Fibroblast of skin of scalp (primary cell): ENCODE measurements at regions not wholly inside any gene's neighbourhood (a gene's known extent, or its start where the extent isn't known, plus 50 kb on each side); places are given as distances from the start of the nearest gene placed in this dataset.
"Not testable (repeated sequence)": the region's sequence is repeated elsewhere in the genome, so short reads cannot be mapped to it uniquely, and the experiment has no call there.

Experiments
- DNase-seq: peaks from one replicate; pipeline ENCODE4 v3.0.0-alpha.2; 2013

GRCh38 chr6:166877906-166878305 is 78.4 kb downstream of the RNASET2 start:
- DNase-seq: peak; percentile 24

DNA sequence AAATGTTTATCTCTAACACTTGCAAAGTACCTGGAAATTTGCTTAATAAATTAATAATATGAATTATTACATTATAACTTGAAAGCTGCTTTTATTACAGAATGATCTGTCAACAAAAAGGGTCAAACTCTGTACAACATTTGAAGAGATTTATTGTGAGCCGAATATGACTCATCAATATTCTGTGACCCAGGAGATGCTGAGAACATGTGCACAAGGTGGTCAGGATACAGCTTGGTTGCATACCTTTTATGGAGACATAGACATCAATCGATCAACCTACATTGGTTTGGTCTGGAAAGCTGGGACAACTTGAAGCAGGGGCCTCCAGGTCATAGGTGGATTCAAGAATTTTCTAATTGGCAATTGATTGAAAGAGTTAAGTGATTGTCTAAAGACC is 79.0 kb downstream of the RNASET2 start:
- no peak for DNase-seq

DNA sequence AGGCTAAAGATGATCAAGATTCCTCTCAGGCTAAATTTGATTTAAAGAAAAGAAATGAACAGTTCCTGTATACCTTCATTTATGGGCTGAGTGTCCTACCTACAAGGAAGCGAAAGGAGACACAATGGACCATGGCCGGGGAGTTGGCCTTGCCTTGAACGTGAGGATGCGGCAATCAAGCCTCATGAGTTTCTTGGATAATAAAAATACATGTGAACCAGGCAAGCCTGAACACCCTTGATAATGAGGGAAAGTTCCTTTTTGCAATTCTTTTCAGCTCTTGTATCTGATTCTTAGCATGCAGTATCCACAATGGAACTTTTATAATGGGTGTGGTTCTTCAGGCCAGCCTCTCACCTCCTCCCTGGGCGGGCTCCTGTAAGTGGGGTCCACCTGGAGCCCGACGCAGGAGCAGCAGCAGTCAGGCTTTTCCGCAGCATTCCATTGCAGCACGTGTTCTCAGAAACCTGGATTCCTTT is 83.8 kb downstream of the RNASET2 start:
- no peak for DNase-seq

GRCh38 chr6:166870602-166871208 is 85.6 kb downstream of the RNASET2 start:
- no peak for DNase-seq

DNA sequence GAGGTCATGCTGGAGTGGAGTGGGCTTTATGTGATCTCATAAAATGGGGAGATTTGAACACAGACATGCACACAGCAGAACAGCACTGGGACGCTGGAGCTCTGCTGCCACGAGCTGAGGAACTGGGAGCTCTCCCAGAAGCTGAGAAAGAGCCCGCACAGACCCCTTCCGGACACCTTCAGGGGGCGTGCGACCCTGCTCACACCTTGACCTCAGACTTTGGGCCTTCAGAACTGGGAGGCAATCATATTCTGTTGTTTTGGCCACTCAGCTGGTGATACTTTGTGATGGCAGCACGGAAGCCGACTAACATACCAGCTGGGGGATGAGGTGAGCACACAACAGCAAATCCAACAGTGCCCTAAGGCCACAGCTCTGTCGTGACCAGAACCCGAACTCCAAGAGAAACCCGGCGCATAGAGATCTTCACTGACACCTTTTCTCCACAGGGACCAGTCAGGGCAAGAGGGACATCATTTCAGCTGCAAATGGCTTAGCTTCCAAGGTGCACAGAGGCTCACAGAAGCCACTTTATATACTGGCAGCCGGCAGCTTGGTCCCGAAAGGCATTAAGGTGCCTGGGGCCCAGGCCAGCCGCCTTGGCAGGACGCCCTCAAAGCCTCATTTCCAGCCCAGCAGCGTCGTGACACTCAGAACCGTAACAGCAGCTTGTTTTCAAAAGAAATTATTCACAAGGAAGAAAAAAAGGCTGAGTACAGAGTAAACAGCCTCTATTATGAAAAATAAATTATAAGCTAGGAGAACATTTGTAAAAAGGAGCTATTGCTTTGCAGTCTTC is 89.3 kb downstream of the RNASET2 start:
- DNase-seq: no peak

GRCh38 chr6:166864333-166864732 is 92.0 kb downstream of the RNASET2 start:
- DNase-seq: no peak

DNA sequence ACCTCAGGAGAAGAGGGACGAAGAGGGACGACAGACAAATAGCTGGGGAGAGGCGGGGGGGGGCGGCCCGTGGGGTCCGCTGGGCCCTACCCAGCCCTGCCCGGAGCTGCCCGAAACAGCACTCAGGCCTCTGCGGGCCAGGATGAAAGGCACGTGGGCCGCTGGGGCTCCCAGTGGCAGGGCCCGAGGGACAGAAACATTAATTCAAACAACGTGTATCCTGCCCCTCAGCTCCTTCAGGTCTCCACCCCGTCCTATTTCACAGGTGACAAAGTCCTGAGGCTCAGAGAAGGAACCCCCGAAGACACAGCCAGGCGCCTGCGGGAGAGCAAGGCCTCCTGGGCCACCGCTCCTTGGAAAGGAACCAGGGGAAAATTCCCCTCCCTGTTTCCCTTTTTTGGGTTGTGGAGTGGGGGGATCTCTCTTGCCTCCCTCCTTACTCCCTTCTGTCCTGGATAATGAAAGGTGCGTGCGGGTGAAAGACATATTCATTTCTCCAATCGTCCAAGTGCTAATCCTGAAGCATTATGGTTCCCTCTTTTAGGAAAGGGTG is 93.3 kb downstream of the RNASET2 start:
- DNase-seq: no peak

DNA sequence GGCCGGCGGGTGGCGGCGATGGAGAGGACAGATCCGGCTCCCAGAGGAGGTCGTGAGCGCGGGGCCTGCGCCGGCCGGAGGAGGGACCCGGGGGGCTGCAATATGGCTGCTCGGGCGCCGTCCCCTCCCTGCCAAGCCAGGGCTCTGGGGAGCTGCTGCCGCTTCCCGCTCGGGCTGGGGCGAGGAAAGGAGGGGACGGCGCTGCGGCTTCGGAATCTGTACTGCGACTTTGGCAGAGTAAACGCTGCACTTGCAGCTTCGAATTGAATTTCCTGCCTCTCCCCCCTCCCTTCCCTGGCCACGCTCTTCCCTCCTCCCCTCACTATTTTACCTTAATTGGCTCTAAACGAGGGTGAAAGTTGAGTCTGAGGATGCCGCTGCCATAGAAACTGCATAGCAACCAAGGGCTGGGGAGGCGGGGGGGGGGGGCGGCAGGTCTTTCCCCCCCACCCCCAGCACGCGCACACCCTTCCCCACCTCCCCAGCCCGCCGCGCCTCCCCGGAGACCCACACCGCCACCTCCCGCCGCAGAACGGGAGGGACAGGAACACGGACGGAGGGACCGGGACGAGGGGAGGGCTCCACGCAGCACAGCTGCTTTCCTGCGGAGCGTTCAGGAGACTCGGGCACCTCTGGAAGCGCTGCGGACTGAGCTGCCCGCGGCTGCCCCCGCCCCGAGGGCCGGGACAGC is 93.9 kb downstream of the RNASET2 start:
- DNase-seq: no peak

DNA sequence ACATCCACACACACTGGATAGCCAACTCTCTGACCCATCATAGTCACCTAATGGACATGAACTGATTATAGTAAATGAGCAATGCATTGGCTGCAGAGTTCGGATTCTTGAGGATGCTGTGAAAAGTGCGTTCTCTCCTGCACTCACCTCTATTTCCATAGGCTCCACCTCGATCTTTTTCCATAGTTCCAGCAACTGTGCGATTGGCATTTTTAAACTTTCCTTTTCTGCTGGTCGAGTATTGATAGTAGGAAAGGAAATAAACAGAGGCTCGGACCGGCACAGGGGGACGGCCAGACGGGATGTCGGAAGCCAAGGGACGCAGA is 94.4 kb downstream of the RNASET2 start:
- no peak for DNase-seq

GRCh38 chr6:166861304-166861703 is 95.0 kb downstream of the RNASET2 start:
- no peak for DNase-seq

DNA sequence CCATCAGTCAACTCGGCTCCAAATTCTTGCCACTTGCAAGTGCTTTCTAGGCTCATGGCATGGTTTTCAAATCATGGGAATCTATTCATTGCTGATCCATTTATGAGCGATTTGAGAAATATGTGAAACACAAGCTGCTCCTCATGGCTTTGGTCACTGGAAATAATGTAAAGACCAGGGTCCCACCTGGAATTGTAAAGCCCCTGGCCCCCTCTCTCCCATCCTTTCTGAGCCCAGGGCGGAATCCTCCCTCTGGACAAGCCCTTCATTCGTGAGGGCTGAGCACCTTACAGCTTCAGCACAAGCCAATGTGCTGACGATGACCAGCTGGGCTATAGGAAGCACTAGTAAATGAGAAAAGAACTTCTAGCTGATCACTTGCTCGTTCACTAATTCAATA is 96.0 kb downstream of the RNASET2 start:
- no peak for DNase-seq

DNA sequence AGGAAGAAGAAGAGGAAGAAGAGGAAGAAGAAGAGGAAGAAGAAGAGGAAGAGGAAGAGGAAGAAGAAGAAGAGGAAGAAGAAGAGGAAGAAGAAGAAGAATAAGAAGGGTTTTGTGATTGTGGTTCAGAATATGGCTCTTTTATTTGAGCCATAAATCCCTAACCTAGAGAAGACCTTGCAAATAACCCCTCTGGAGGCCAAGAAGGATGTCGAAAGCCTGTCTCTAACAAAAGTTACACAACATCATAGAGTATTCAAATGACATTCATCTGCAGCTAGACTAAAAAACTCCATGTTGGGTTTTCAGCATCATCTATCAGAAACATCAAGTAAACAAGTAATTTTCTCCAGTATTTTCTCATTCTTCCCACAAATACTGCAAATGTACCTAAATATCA is 100.9 kb downstream of the RNASET2 start:
- no peak for DNase-seq

- no peak for DNase-seq
Observed at GRCh38 chr6:166853371-166854325, 102.7 kb downstream of the RNASET2 start.

DNA sequence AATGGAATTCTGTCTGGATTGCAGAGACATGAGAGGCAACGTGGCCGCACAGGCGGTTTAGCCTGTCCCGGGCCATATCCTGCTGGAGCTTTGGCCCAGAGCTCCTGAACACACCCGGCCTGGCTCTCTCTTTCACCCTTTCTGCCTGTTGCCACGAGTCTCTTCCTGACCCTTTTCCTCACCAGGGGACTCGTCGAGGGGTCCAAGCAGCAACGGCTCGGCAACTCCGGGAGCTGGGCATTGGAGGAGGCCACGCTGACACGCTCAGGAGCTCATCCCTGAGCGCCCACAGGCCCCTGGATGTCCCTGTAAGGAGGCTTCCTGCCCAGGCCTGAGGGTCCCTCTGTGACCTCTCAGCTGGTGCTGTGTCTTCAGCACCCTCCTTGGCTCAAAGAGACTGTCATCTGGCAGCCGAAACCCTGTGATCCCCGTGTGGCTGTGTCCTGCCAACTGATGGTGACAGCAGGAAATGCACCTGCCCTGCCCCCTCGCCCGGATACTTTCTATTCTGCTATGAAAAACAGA is 103.8 kb downstream of the RNASET2 start:
- no peak for DNase-seq

GRCh38 chr6:166851911-166852310 is 104.4 kb downstream of the RNASET2 start:
- DNase-seq: no peak

GRCh38 chr6:166851426-166851825 is 104.9 kb downstream of the RNASET2 start:
- no peak for DNase-seq

DNA sequence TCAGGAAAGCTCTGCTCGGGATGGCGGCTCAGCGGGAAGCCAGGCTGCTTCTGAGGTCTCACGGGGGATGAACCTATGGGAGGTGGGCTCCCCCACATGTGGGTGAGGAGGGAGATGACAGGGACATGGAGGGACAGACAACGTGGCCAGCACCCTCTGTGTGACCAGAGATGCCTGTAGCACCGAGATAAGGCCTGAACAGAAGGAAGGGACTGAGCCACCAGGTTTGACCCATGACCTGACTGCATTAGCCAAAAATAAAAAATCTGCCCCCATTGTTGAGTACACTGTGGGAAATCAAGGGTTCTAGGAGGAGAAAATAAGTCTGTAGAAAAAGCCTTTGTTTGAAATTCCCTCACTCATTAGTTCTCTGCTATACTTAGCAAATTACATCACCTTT is 105.7 kb downstream of the RNASET2 start:
- DNase-seq: no peak

DNA sequence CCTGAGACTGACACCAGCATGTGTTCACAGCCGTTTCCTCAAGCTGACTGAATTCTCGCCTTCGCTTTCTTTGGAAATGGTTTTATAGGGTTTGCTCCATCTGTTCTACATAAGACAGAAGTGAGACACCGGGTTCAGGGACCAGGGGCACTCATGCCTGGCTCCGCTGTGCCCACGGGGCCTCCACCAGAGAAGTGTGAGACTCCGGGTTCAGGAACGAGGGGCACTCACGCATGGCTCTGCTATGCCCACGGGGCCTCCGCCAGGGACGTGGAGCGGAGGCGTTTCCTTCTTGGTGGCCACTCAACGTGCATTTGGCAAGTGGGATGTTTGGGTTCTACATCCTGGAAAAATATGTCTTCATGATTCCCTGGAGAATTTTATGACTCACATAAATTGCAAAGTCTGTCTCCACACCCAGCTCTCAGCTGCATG is 106.6 kb downstream of the RNASET2 start:
- peak; percentile 59 for DNase-seq

DNA sequence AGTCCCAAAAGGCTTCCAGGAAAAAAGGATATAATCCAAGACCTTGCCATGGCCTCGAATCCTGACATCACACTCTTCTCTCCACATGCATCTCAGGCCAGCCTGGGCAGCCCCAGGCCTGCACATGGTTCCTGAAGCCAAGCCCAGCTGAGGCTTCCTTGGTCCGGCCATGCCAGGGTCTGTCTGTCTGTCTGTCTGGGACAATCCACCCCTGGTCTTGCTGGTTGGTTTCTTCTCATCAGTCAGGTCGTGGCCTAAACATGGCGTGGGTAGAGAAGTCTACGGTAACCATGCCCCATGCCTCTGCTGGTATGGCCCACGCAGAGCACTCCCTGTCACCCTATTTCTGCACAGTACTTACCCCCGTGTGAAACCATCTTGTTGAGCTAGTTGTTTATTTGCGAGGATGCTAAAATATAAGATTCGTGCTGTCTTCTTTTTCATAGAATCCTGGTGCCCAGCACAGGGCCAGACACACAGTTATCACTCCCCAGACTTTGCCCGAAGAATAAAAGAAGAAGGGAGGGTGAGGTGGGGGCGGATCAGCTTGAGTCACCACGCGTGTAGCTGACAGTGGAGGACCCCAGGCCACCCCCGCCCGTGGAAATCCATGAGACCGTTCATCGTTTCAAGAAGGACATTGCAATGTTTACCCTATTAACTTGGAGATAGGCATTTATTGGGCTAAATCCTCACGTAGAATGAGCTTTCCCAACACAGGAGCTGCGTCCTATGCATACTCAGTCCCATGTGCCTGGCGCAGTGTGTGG is 107.2 kb downstream of the RNASET2 start:
- no peak for DNase-seq

DNA sequence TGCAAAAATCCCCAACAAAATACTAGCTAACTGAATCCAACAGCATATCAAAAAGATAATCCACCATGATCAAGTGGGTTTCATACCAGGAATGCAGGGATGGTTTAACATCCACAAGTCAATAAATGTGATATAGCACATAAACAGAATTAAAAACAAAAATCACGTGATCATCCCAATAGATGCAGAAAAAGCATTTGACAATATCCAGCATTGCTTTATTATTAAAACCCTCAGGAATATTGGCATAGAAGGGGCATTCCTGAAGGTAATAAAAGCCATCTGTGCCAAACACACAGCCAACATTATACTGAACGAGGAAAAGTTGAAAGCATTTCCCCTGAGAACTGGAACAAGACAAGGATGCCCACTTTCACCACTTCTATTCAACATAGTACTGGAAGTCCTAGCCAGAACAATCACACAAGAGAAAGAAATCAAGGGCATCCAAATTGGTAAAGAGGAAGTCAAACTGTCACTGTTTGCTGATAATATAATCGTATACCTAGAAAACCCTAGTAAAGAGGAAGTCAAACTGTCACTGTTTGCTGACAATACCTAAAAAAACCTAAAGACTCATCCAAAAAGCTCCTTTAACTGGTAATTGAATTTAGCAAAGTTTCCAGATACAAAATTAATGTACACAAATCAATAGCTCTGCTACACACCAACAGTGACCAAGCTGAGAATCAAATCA is 109.8 kb downstream of the RNASET2 start:
- DNase-seq: not testable (repeated sequence)

- DNase-seq: no peak
Observed at GRCh38 chr6:166842607-166843006, 113.7 kb downstream of the RNASET2 start.
